DOHH2 (cell line): ENCODE measurements at regions not wholly inside any gene's neighbourhood (a gene's known extent, or its start where the extent isn't known, plus 50 kb on each side); places are given as distances from the start of the nearest gene placed in this dataset.

Experiments
- H3F3A ChIP-seq: fragments of 200-600 bp; sonication (generic), shearing (Covaris generic); 2 replicates; pipeline ENCODE4 v1.6.0; 2016; ENCODE audit warnings: antibody characterized with exemption, mild to moderate bottlenecking; ENCODE audit not compliant: control insufficient read depth, insufficient read depth
- H3K27ac ChIP-seq: fragments of 200-600 bp; sonication (generic); 2 replicates; pipeline ENCODE4 v1.5.1; 2014; ENCODE audit warnings: low read depth, mild to moderate bottlenecking, low read length, moderate library complexity
- H3K27me3 ChIP-seq: fragments of 200-600 bp; sonication (generic); 2 replicates; pipeline ENCODE4 v1.6.1; 2014; ENCODE audit warnings: mild to moderate bottlenecking, low read length, mixed read lengths; ENCODE audit not compliant: control insufficient read depth
- H3K36me3 ChIP-seq: fragments of 200-600 bp; sonication (generic); 2 replicates; pipeline ENCODE4 v1.6.1; 2014; ENCODE audit warnings: mild to moderate bottlenecking, low read length, moderate library complexity, mixed read lengths; ENCODE audit not compliant: control insufficient read depth
- H3K4me1 ChIP-seq: fragments of 200-600 bp; sonication (generic); 2 replicates; pipeline ENCODE4 v1.6.1; 2014; ENCODE audit warnings: mild to moderate bottlenecking, low read length, mixed read lengths; ENCODE audit not compliant: control insufficient read depth
- H3K4me2 ChIP-seq: fragments of 200-600 bp; sonication (generic); 2 replicates; pipeline ENCODE4 v1.6.0; 2014; ENCODE audit warnings: mild to moderate bottlenecking, low read length, moderate library complexity
- H3K4me3 ChIP-seq: fragments of 200-600 bp; sonication (generic); 2 replicates; pipeline ENCODE4 v1.5.1; 2014; ENCODE audit warnings: mild to moderate bottlenecking, low read length, mixed read lengths
- H3K79me2 ChIP-seq: fragments of 200-600 bp; sonication (generic); 2 replicates; pipeline ENCODE4 v1.6.1; 2014; ENCODE audit warnings: mild to moderate bottlenecking, low read length, mixed read lengths; ENCODE audit not compliant: control insufficient read depth
- H3K9me2 ChIP-seq: fragments of 200-600 bp; sonication (generic); replicated peaks from 2 replicates; pipeline ENCODE4 v1.6.1; 2014; ENCODE audit warnings: mild to moderate bottlenecking, low read length, mixed read lengths; ENCODE audit not compliant: control insufficient read depth
- H3K9me3 ChIP-seq: fragments of 200-600 bp; sonication (generic); 2 replicates; pipeline ENCODE4 v1.6.1; 2014; ENCODE audit warnings: antibody characterized with exemption, low read length, mixed read lengths; ENCODE audit not compliant: control insufficient read depth, insufficient read depth
- H4K20me1 ChIP-seq: fragments of 200-600 bp; sonication (generic); 2 replicates; pipeline ENCODE4 v1.6.0; 2014; ENCODE audit warnings: low read depth, mild to moderate bottlenecking, antibody characterized with exemption, low read length, moderate library complexity; ENCODE audit not compliant: control insufficient read depth, insufficient read depth
- EZH2phosphoT487 ChIP-seq: fragments of 200-600 bp; sonication (generic); IDR thresholded peaks from 2 replicates; pipeline ENCODE4 v1.6.1; 2017; ENCODE audit warnings: borderline replicate concordance, mild to moderate bottlenecking, antibody characterized with exemption, low read length, moderate library complexity, mixed read lengths
- TF ChIP-seq, protein P1 (sequence below): fragments of 200-600 bp; sonication (generic); IDR thresholded peaks from one replicate; pipeline ENCODE4 v1.5.1; 2014; ENCODE audit warnings: antibody characterized with exemption, mild to moderate bottlenecking, low read depth, low read length; ENCODE audit not compliant: poor library complexity, severe bottlenecking

DNA sequence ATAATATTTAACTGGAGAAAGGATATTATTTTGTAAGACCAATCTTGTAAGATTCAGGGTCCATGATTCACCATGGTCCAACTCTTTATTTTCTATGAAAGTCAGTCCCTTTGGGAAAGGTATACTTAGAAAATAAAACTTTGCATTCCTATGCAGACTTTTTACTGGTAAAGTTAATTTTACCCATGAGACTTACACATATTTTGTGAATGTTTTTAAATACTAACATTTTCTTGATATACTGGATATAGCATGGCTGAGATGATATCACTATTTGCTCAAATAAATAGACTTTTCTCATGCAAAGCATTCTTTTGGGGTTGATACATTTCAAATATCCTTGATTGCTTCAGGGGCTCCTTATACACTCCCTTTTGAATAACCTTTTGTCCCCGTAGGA is 512.1 kb downstream of the MAN2A1 start:
- Histone ChIP-seq H3K9me2 (no peaks in the 10 kb centered on the region), H3K4me2 (no peak overlapping the region), H3K4me3 (no peak overlapping the region), H3K79me2 (no peaks in the 10 kb centered on the region), H3F3A (no peaks in the 10 kb centered on the region), H3K9me3 (no peaks in the 10 kb centered on the region), H4K20me1 (no peaks in the 10 kb centered on the region), H3K27me3 (no peaks in the 10 kb centered on the region), H3K4me1 (no peaks in the 10 kb centered on the region), H3K27ac (no peak overlapping the region), H3K36me3 (no peaks in the 10 kb centered on the region)
- no peak for TF ChIP-seq EZH2phosphoT487
- TF ChIP-seq, protein P1, sequence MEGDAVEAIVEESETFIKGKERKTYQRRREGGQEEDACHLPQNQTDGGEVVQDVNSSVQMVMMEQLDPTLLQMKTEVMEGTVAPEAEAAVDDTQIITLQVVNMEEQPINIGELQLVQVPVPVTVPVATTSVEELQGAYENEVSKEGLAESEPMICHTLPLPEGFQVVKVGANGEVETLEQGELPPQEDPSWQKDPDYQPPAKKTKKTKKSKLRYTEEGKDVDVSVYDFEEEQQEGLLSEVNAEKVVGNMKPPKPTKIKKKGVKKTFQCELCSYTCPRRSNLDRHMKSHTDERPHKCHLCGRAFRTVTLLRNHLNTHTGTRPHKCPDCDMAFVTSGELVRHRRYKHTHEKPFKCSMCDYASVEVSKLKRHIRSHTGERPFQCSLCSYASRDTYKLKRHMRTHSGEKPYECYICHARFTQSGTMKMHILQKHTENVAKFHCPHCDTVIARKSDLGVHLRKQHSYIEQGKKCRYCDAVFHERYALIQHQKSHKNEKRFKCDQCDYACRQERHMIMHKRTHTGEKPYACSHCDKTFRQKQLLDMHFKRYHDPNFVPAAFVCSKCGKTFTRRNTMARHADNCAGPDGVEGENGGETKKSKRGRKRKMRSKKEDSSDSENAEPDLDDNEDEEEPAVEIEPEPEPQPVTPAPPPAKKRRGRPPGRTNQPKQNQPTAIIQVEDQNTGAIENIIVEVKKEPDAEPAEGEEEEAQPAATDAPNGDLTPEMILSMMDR = no peak

DNA sequence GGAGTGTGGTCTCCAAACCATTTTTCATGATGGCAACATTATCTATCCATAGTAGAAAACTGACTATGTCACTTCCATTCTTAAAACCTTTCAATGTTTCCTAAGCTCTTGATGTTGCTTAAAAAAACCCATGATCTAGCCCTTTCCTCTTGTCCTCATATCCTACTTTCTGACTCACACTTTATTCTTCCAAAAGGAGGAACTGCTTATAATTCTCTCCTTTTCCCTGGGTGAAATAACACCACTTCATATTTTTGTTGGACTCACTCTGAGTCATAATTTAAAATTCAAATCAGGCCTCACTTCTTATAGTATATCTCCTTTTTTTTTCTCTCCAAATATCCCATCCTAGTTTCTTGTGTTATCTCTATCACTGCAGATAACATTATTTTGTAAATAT is 513.9 kb downstream of the MAN2A1 start:
- no peaks in the 10 kb centered on the region for H3F3A ChIP-seq
- no peaks in the 10 kb centered on the region for H3K36me3 ChIP-seq
- H3K9me3 ChIP-seq = no peaks in the 10 kb centered on the region
- H3K4me2 ChIP-seq = no peak overlapping the region
- H3K4me1 ChIP-seq = no peaks in the 10 kb centered on the region
- no peaks in the 10 kb centered on the region for H4K20me1 ChIP-seq
- H3K9me2 ChIP-seq = no peaks in the 10 kb centered on the region
- TF ChIP-seq, protein P1 = no peak
- TF ChIP-seq EZH2phosphoT487 = no peak
- no peaks in the 10 kb centered on the region for H3K79me2 ChIP-seq
- no peak overlapping the region for H3K27ac ChIP-seq
- H3K4me3 ChIP-seq = no peak overlapping the region
- no peaks in the 10 kb centered on the region for H3K27me3 ChIP-seq

DNA sequence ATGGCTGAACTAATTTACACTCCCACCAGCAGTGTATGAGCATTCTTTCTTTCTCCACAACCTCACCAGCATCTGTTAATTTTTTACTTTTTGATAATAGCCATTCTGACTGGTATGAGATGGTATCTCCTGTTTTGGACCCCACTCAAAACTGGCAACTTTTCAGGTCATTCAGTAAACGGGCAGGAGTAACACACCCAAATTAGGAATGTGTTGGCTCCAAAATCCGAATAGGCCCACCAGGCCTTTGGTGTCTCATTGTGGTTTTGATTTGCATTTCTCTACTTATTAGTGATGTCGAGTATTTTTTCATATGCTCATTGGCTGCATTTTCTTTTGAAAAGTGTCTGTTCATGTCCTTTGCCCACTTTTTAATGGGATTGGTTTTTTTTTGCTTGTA is 517.1 kb downstream of the TMEM232 start:
- H3K9me2 ChIP-seq = no peaks in the 10 kb centered on the region
- no peak overlapping the region for H3K4me3 ChIP-seq
- H3K36me3 ChIP-seq = no peaks in the 10 kb centered on the region
- H4K20me1 ChIP-seq = no peaks in the 10 kb centered on the region
- H3K79me2 ChIP-seq = no peaks in the 10 kb centered on the region
- H3K4me2 ChIP-seq = no peak overlapping the region
- H3F3A ChIP-seq = no peaks in the 10 kb centered on the region
- no peaks in the 10 kb centered on the region for H3K27me3 ChIP-seq
- H3K27ac ChIP-seq = no peak overlapping the region
- H3K9me3 ChIP-seq = no peaks in the 10 kb centered on the region
- no peaks in the 10 kb centered on the region for H3K4me1 ChIP-seq
- no peak for TF ChIP-seq EZH2phosphoT487
- TF ChIP-seq, protein P1 = no peak

DNA sequence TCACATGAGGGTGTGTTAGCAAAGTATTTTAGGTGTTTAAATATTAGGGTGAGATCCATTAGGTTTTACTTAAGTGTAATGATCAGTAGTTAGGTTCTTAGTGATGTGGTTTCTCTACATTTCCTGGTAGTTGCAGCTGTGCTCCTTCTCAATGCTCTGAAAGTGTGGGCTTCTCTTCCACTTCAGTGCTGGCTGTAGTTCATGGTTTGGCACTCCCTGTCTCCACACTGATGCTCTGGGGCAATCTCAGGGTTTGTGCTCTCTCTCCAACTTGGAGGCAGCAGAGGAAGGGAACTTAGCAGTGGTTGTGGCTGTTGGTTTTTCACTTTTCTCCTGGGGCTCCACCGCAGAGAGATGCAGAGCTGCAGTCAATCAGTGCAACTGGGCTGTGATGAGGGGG is 507.5 kb downstream of the TMEM232 start:
- Histone ChIP-seq H3K4me3 (no peak overlapping the region), H3K27me3 (no peaks in the 10 kb centered on the region), H3K4me2 (no peak overlapping the region), H3K9me3 (peaks cover 8% of the 10 kb centered on the region; the same call in 1 of the 2 replicates), H4K20me1 (no peaks in the 10 kb centered on the region), H3K36me3 (no peaks in the 10 kb centered on the region), H3K79me2 (no peaks in the 10 kb centered on the region), H3F3A (no peaks in the 10 kb centered on the region), H3K4me1 (no peaks in the 10 kb centered on the region), H3K9me2 (no peaks in the 10 kb centered on the region), H3K27ac (no peak overlapping the region)
- TF ChIP-seq EZH2phosphoT487 = no peak
- TF ChIP-seq, protein P1 = no peak
